Right lobe of liver (tissue), 4 donors: ENCODE measurements at regions not wholly inside any gene's neighbourhood (a gene's known extent, or its start where the extent isn't known, plus 50 kb on each side); places are given as distances from the start of the nearest gene placed in this dataset.

ENCODE experiments used
- CTCF ChIP-seq, 4 donors: fragments of 200-600 bp in 3 of 4; fragments of 450-650 bp in 1 of 4; IDR thresholded peaks; one replicate each; pipeline versions ENCODE4 v1.5.1 to v1.8.0; 2016 to 2022; ENCODE audit warnings: antibody characterized with exemption in 4 of 4, mild to moderate bottlenecking in 2 of 4
- POLR2A ChIP-seq: fragments of 450-650 bp; IDR thresholded peaks from one replicate; pipeline ENCODE4 v1.6.1; 2017; ENCODE audit warnings: antibody characterized with exemption, mild to moderate bottlenecking
- donor health status: DM: no; HTN: no; CAD: no.
- donor health status: DM: no; HTN: no; CAD: no.
- donor health status: DM: no; HTN: yes; CAD: no.

GRCh38 chr9:106291786-106292185, 571.2 kb upstream of the ZNF462 start:
- TF ChIP-seq CTCF (IDR thresholded peaks at IDR 0.05) (no peak), POLR2A (no peak)
